BLaER1 treated with 17β-estradiol and CSF1 and Interleukin-3, amounts not matched to agents 10 nM and 100 nM (cell line): ENCODE measurements at regions not wholly inside any gene's neighbourhood (a gene's known extent, or its start where the extent isn't known, plus 50 kb on each side); places are given as distances from the start of the nearest gene placed in this dataset.

Experiments used
- H3K27ac ChIP-seq, 11 experiments: shearing (Covaris generic); formaldehyde crosslinking; 2 replicates each; pipeline ENCODE4 v1.8.1; 2022
- H3K27me3 ChIP-seq, 11 experiments: shearing (Covaris generic); formaldehyde crosslinking; 2 replicates each; pipeline ENCODE4 v1.8.1; 2022
- H3K36me3 ChIP-seq, 11 experiments: shearing (Covaris generic); formaldehyde crosslinking; 2 replicates each; pipeline ENCODE4 v1.8.1; 2022
- H3K4me1 ChIP-seq, 10 experiments: shearing (Covaris generic); formaldehyde crosslinking; 2 replicates each; pipeline ENCODE4 v1.8.1; 2022
- H3K4me2 ChIP-seq, 11 experiments: shearing (Covaris generic); formaldehyde crosslinking; 2 replicates each; pipeline ENCODE4 v1.8.1; 2022
- H3K4me3 ChIP-seq, 10 experiments: shearing (Covaris generic); formaldehyde crosslinking; 2 replicates each; pipeline ENCODE4 v1.8.1; 2022
- H3K9ac ChIP-seq, 11 experiments: shearing (Covaris generic); formaldehyde crosslinking; 2 replicates each; pipeline ENCODE4 v1.8.1; 2022
- H3K9me3 ChIP-seq, 11 experiments: shearing (Covaris generic); formaldehyde crosslinking; replicated peaks in 1 of 11; 2 replicates each; pipeline ENCODE4 v1.8.1; 2022
- H4K20me1 ChIP-seq, 11 experiments: shearing (Covaris generic); formaldehyde crosslinking; 2 replicates each; pipeline ENCODE4 v1.8.1; 2022
- Cebpa-rat ChIP-seq, 11 experiments: shearing (Covaris generic); IDR thresholded peaks; 2 replicates each; pipeline ENCODE4 v1.8.1; 2022

DNA sequence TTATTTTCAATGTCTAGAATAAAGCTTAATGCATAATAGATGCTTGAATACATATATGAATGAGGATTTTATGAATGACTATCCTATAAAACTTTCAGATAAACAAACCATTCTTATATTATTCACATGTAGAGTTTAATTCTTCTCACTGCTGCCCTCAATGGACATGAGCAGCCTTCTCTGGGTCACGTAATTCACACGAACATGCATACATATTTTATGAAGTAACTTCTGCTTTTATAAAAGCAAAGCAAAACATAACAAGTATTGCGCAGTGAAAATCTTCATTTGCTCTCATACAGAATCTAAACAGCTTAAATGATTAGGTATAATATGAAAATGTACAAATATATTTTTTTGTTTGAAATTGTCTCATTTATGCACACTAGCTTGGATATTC lies 116.7 kb downstream of the TMA16 start:
- H3K4me2 ChIP-seq: peak overlapping the region in 4 of 11 experiments; percentile 84 to 95 (median 89); a peak in 7 of 22 replicates
- H3K4me3 ChIP-seq: peak overlapping the region in 4 of 10 experiments; percentile 60 to 65 (median 64); a peak in 7 of 20 replicates
- H3K27ac ChIP-seq: peak overlapping the region in 6 of 11 experiments; percentile 55 to 97 (median 93); a peak in 11 of 22 replicates
- H3K4me1 ChIP-seq: peaks cover 12 to 86% (median 45%) of the 10 kb centered on the region in 10 experiments; a peak in 18 of 20 replicates
- no peaks in the 10 kb centered on the region; a peak in 1 of 22 replicates for H3K9me3 ChIP-seq
- H3K27me3 ChIP-seq: no peaks in the 10 kb centered on the region
- peaks cover 0 to 10% (median 0%) of the 10 kb centered on the region in 11 experiments; a peak in 2 of 22 replicates for H3K36me3 ChIP-seq
- peaks cover 0 to 6% (median 0%) of the 10 kb centered on the region in 11 experiments; a peak in 2 of 22 replicates for H4K20me1 ChIP-seq
- TF ChIP-seq Cebpa-rat (IDR thresholded peaks at IDR 0.05): no peak
- peak overlapping the region in 4 of 11 experiments; percentile 77 to 92 (median 90); a peak in 8 of 22 replicates for H3K9ac ChIP-seq

DNA sequence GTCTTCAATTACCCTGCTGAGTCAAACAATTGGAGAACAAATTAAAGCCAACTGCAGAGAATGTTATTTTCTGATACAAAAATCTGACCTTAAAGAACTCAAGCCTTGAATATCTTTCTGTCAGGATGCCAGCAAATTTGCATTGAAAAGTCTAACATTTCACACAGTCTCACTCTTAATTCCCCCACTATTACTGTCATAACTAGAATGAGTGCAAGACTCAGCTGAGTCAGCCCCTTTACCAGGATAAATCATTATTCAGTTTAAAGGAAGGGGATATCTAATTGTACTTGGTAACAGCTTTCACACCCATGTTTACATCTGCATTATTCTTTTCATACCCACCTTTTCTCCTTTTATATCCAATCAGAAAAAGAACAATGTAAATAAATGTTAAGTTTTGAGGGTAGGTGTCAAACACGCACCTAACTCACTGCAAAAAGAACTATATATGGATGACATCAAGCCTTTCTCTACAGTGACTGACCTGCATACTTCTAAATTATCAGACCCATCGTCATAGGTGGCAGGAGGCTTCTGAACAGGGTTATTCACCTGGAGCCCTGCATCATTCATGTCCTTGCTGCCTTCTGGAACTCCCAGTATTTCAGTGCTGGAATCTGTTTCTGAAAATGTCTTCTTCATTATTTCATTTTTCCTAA lies 117.4 kb downstream of the TMA16 start:
- Histone ChIP-seq H3K4me3 (peak overlapping the region in 4 of 10 experiments; percentile 60 to 65 (median 64); a peak in 8 of 20 replicates), H4K20me1 (no peaks in the 10 kb centered on the region; a peak in 2 of 22 replicates), H3K9me3 (no peaks in the 10 kb centered on the region; a peak in 1 of 22 replicates), H3K4me1 (peaks cover 9 to 79% (median 37%) of the 10 kb centered on the region in 10 experiments; a peak in 18 of 20 replicates), H3K4me2 (peak overlapping the region in 5 of 11 experiments; percentile 69 to 95 (median 84); a peak in 10 of 22 replicates), H3K36me3 (peaks cover 0 to 10% (median 0%) of the 10 kb centered on the region in 11 experiments; a peak in 2 of 22 replicates), H3K27me3 (no peaks in the 10 kb centered on the region), H3K27ac (peak overlapping the region in 6 of 11 experiments; percentile 55 to 97 (median 93); a peak in 11 of 22 replicates), H3K9ac (peak overlapping the region in 4 of 11 experiments; percentile 77 to 92 (median 90); a peak in 8 of 22 replicates)
- TF ChIP-seq Cebpa-rat (IDR thresholded peaks at IDR 0.05): no peak

DNA sequence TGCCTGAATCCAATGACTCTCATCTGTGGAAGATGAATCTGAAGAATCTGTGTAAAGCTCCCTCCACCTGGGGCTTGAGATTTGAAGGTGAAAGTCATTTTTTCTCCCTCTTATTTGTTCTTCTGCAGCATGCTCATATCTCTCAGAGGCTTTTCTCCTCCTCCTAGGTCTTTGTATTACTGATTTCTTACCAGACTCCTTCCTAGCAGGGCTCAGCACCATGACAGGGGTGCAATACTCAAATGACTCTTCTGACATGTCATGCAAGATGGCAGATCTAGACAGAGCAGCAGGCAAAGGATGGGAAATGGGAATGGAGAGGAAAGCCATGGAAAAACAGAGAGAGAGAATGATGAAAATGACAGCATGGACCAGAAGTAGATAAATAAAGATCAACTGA lies 118.3 kb downstream of the TMA16 start:
- H3K4me1 ChIP-seq: peaks cover under 1 to 71% (median 29%) of the 10 kb centered on the region in 10 experiments; a peak in 17 of 20 replicates
- peak overlapping the region in 6 of 11 experiments; percentile 55 to 97 (median 93); a peak in 13 of 22 replicates for H3K27ac ChIP-seq
- H3K36me3 ChIP-seq: peaks cover 0 to 9% (median 0%) of the 10 kb centered on the region in 11 experiments; a peak in 2 of 22 replicates
- peak overlapping the region in 4 of 10 experiments; percentile 60 to 65 (median 64); a peak in 8 of 20 replicates for H3K4me3 ChIP-seq
- no peak for TF ChIP-seq Cebpa-rat (IDR thresholded peaks at IDR 0.05)
- no peaks in the 10 kb centered on the region for H3K27me3 ChIP-seq
- peak overlapping the region in 4 of 11 experiments; percentile 77 to 92 (median 90); a peak in 8 of 22 replicates for H3K9ac ChIP-seq
- H3K4me2 ChIP-seq: peak overlapping the region in 6 of 11 experiments; percentile 22 to 95 (median 84); a peak in 10 of 22 replicates
- H3K9me3 ChIP-seq: no peaks in the 10 kb centered on the region; a peak in 1 of 22 replicates
- no peaks in the 10 kb centered on the region; a peak in 2 of 22 replicates for H4K20me1 ChIP-seq

DNA sequence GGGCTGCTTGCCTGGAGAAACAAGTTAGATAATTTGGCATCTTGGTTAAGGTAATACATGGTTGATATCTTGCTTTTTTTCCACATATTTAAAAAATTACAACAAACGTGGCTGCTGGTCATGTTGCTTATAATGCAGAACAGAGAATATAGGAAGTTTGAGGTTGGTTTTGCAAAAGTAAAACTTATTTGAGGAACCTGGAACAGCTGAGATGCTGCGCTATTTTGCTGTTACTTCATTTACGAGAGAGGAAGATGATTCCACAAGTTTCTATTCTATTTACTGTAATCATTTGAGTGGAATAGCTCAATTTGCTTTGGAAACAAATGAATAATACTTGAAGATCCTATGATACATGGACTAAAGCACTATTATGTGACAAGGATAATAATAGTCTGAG lies 118.9 kb downstream of the TMA16 start:
- Histone ChIP-seq H4K20me1 (no peaks in the 10 kb centered on the region; a peak in 1 of 22 replicates), H3K9me3 (no peaks in the 10 kb centered on the region; a peak in 1 of 22 replicates), H3K27ac (peak overlapping the region in 6 of 11 experiments; percentile 55 to 97 (median 93); a peak in 13 of 22 replicates), H3K36me3 (peaks cover 0 to 3% (median 0%) of the 10 kb centered on the region in 11 experiments; a peak in 2 of 22 replicates), H3K4me1 (peaks cover 0 to 64% (median 23%) of the 10 kb centered on the region in 10 experiments; a peak in 14 of 20 replicates), H3K4me2 (peak overlapping the region in 6 of 11 experiments; percentile 36 to 95 (median 84); a peak in 10 of 22 replicates), H3K4me3 (peak overlapping the region in 4 of 10 experiments; percentile 60 to 65 (median 64); a peak in 8 of 20 replicates), H3K9ac (peak overlapping the region in 6 of 11 experiments; percentile 30 to 92 (median 83); a peak in 9 of 22 replicates), H3K27me3 (no peaks in the 10 kb centered on the region)
- no peak for TF ChIP-seq Cebpa-rat (IDR thresholded peaks at IDR 0.05)

DNA sequence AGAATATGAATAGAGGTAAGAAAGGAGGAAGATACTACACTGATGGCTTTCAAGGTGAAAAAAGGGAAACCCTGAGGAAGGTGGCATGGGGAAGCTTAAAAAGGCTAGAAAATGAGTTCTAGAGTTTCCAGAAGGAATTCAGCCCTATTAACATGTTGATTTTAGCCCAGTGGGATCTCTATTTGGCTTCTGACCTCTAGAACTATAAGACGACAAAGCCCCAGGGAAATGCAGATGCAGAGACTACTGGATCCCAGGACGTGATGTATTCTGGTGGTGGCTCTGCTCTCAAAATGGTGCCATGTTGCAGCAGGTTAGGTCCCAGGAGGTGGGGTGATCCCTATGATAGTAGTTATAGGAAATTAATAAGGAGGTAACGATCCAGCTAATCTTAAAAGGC lies 120.4 kb downstream of the TMA16 start:
- no peaks in the 10 kb centered on the region for H4K20me1 ChIP-seq
- peaks cover 0 to 50% (median 16%) of the 10 kb centered on the region in 10 experiments; a peak in 11 of 20 replicates for H3K4me1 ChIP-seq
- no peaks in the 10 kb centered on the region; a peak in 2 of 22 replicates for H3K36me3 ChIP-seq
- no peak for TF ChIP-seq Cebpa-rat (IDR thresholded peaks at IDR 0.05)
- no peak overlapping the region for H3K9ac ChIP-seq
- no peak overlapping the region for H3K4me3 ChIP-seq
- peak overlapping the region in 3 of 11 experiments; percentile 82 to 95 (median 84); a peak in 6 of 22 replicates for H3K4me2 ChIP-seq
- no peaks in the 10 kb centered on the region for H3K27me3 ChIP-seq
- H3K9me3 ChIP-seq: no peaks in the 10 kb centered on the region; a peak in 1 of 22 replicates
- peak overlapping the region in 5 of 11 experiments; percentile 38 to 97 (median 93); a peak in 9 of 22 replicates for H3K27ac ChIP-seq

DNA sequence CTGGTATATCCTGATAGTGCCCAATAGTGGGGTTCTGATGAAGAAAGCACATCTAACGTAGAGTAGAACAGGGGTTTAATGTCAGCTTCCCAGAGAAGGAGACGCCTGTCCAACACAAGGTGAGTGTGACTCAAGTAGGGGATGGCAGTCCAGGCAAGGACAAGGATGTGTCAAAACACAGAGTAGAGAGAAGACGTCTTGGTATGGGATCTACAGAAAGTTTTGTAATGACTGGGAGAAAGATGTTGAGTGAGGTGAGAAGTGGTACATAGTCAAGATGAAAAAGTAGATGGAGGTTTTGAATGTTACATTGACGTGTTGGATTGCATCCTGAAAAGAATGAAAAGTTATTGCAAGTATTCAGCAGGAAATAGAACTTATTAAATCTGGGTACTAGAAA lies 124.4 kb downstream of the TMA16 start:
- no peak overlapping the region for H3K4me3 ChIP-seq
- H3K4me2 ChIP-seq: no peak overlapping the region
- no peaks in the 10 kb centered on the region for H3K27me3 ChIP-seq
- H3K9ac ChIP-seq: no peak overlapping the region
- H4K20me1 ChIP-seq: no peaks in the 10 kb centered on the region
- H3K4me1 ChIP-seq: peaks cover 0 to 77% (median under 1%) of the 10 kb centered on the region in 10 experiments; a peak in 9 of 20 replicates
- H3K27ac ChIP-seq: peak overlapping the region in 1 of 11 experiments; percentile 28; a peak in 1 of 22 replicates
- H3K36me3 ChIP-seq: no peaks in the 10 kb centered on the region
- H3K9me3 ChIP-seq: no peaks in the 10 kb centered on the region; a peak in 1 of 22 replicates
- TF ChIP-seq Cebpa-rat (IDR thresholded peaks at IDR 0.05): no peak

DNA sequence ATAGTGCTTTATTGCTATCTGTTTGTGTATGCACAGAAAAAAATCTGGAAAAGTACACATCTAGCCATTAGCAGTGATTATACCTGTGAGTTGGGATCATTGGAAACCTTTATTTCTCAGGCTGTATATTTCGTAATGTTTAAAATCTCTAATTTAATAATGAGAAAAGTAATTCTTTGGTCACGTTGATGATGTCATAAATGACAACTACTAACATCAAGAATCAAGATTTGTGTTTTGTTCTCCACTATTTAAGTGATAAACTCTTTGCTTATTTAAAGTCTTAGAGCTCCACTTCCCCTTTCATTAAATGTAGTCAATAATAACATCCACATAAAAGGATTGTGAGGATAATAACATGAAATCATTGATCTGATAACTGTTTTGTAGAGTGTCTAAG lies 126.2 kb downstream of the TMA16 start:
- H3K4me3 ChIP-seq: no peak overlapping the region
- no peaks in the 10 kb centered on the region for H3K9me3 ChIP-seq
- peak overlapping the region in 1 of 11 experiments; percentile 82; a peak in 1 of 22 replicates for H3K9ac ChIP-seq
- peaks cover 0 to 71% (median 0%) of the 10 kb centered on the region in 10 experiments; a peak in 8 of 20 replicates for H3K4me1 ChIP-seq
- no peaks in the 10 kb centered on the region for H3K27me3 ChIP-seq
- no peaks in the 10 kb centered on the region for H4K20me1 ChIP-seq
- peak overlapping the region in 2 of 11 experiments; percentile 74 to 80; a peak in 4 of 22 replicates for H3K4me2 ChIP-seq
- H3K27ac ChIP-seq: peak overlapping the region in 2 of 11 experiments; percentile 87 to 95; a peak in 3 of 22 replicates
- TF ChIP-seq Cebpa-rat (IDR thresholded peaks at IDR 0.05): no peak
- H3K36me3 ChIP-seq: no peaks in the 10 kb centered on the region

DNA sequence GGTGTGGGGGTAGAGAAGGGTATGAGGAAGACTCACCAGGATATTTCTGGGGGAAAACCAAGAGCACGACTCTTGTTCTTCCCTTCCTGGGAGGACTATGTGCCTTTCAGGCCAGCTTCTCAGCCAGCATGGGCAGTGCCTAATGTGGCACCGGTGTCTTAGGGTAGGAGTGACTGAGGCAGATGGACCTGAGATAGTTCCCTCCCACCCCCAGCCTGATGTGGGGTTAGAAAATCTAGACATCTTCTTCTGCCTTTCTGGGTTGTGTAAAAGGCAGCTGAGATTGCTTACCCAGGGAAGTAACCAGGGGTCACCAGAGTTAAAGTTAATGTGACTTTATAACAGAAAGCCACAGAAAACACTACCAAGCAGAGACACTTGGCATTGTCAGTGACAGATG lies 127.3 kb downstream of the TMA16 start:
- no peaks in the 10 kb centered on the region for H3K27me3 ChIP-seq
- peak overlapping the region in 5 of 11 experiments; percentile 56 to 95 (median 77); a peak in 10 of 22 replicates for H3K27ac ChIP-seq
- H3K9ac ChIP-seq: peak overlapping the region in 3 of 11 experiments; percentile 59 to 82 (median 73); a peak in 6 of 22 replicates
- H3K4me2 ChIP-seq: peak overlapping the region in 5 of 11 experiments; percentile 26 to 80 (median 71); a peak in 7 of 22 replicates
- peaks cover 0 to 62% (median 0%) of the 10 kb centered on the region in 10 experiments; a peak in 8 of 20 replicates for H3K4me1 ChIP-seq
- no peak overlapping the region for H3K4me3 ChIP-seq
- H3K9me3 ChIP-seq: no peaks in the 10 kb centered on the region
- H4K20me1 ChIP-seq: no peaks in the 10 kb centered on the region
- H3K36me3 ChIP-seq: no peaks in the 10 kb centered on the region
- no peak for TF ChIP-seq Cebpa-rat (IDR thresholded peaks at IDR 0.05)
